Astrocyte (in vitro differentiated cells and primary cell): ENCODE measurements at regions not wholly inside any gene's neighbourhood (a gene's known extent, or its start where the extent isn't known, plus 50 kb on each side); places are given as distances from the start of the nearest gene placed in this dataset.

Experiments
- DNase-seq: peaks from one replicate; pipeline ENCODE4 v3.0.0-alpha.2; 2010; ENCODE audit warnings: low read depth
- FAIRE-seq: peaks from 2 replicates; lab custom pipeline; 2011; peaks lifted over from hg19 to GRCh38; lab: Jason Lieb, UNC
- H2AFZ ChIP-seq: 2 replicates; pipeline ENCODE4 v1.6.0; 2012; ENCODE audit warnings: low read depth, low read length, inconsistent platforms
- H3K27ac ChIP-seq: 2 replicates; pipeline ENCODE4 v1.5.1; 2011; ENCODE audit warnings: low read depth, low read length, inconsistent platforms
- H3K27me3 ChIP-seq: 2 replicates; pipeline ENCODE4 v1.6.0; 2011; ENCODE audit warnings: low read length, inconsistent platforms; ENCODE audit not compliant: insufficient read depth
- H3K36me3 ChIP-seq: 2 replicates; pipeline ENCODE4 v1.5.1; 2011; ENCODE audit warnings: low read length, inconsistent platforms; ENCODE audit not compliant: insufficient read depth
- H3K4me1 ChIP-seq: 2 replicates; pipeline ENCODE4 v1.5.1; 2011; ENCODE audit warnings: low read length, inconsistent platforms; ENCODE audit not compliant: insufficient read depth
- H3K4me2 ChIP-seq: 2 replicates; pipeline ENCODE4 v1.6.0; 2012; ENCODE audit warnings: low read length, inconsistent platforms
- H3K4me3 ChIP-seq: 2 replicates; pipeline ENCODE4 v1.5.1; 2011; ENCODE audit warnings: low read depth, mild to moderate bottlenecking, low read length, inconsistent platforms; ENCODE audit not compliant: insufficient read depth
- H3K79me2 ChIP-seq: 2 replicates; pipeline ENCODE4 v1.6.0; 2012; ENCODE audit warnings: mild to moderate bottlenecking, low read length, inconsistent platforms; ENCODE audit not compliant: insufficient read depth
- H3K9ac ChIP-seq: 2 replicates; pipeline ENCODE4 v1.6.0; 2012; ENCODE audit warnings: mild to moderate bottlenecking, low read length, inconsistent platforms
- H3K9me3 ChIP-seq: 2 replicates; pipeline ENCODE4 v1.5.1; 2012; ENCODE audit warnings: low read depth, mild to moderate bottlenecking, low read length, inconsistent platforms; ENCODE audit not compliant: insufficient read depth
- H4K20me1 ChIP-seq: 2 replicates; pipeline ENCODE4 v1.6.0; 2012; ENCODE audit warnings: low read length, inconsistent platforms; ENCODE audit not compliant: insufficient read depth
- H3K27ac Mint-ChIP-seq: one replicate; pipeline ENCODE4 v1.8.0; 2021; ENCODE audit warnings: mild to moderate bottlenecking, mixed read lengths; ENCODE audit not compliant: unreplicated experiment
- H3K27me3 Mint-ChIP-seq: one replicate; pipeline ENCODE4 v1.8.0; 2021; ENCODE audit warnings: low read depth, mixed read lengths; ENCODE audit not compliant: unreplicated experiment
- H3K36me3 Mint-ChIP-seq: one replicate; pipeline ENCODE4 v1.8.0; 2021; ENCODE audit warnings: low read depth, mixed read lengths; ENCODE audit not compliant: unreplicated experiment
- H3K4me1 Mint-ChIP-seq: one replicate; pipeline ENCODE4 v1.8.0; 2021; ENCODE audit warnings: low read depth, mixed read lengths; ENCODE audit not compliant: unreplicated experiment
- H3K4me3 Mint-ChIP-seq: one replicate; pipeline ENCODE4 v1.8.0; 2021; ENCODE audit warnings: mild to moderate bottlenecking, moderate library complexity, mixed read lengths; ENCODE audit not compliant: unreplicated experiment
- H3K9me3 Mint-ChIP-seq: one replicate; pipeline ENCODE4 v1.8.0; 2021; ENCODE audit warnings: mild to moderate bottlenecking, mixed read lengths; ENCODE audit not compliant: unreplicated experiment
- CTCF ChIP-seq: IDR thresholded peaks from 2 replicates; pipeline ENCODE4 v1.5.1; 2011; ENCODE audit warnings: low read depth, mild to moderate bottlenecking, inconsistent platforms, low read length, moderate library complexity; ENCODE audit not compliant: insufficient read depth
- EZH2 ChIP-seq: IDR thresholded peaks from 2 replicates; pipeline ENCODE4 v1.6.1; 2012; ENCODE audit warnings: mild to moderate bottlenecking, low read length, inconsistent platforms; ENCODE audit not compliant: insufficient read depth

DNA sequence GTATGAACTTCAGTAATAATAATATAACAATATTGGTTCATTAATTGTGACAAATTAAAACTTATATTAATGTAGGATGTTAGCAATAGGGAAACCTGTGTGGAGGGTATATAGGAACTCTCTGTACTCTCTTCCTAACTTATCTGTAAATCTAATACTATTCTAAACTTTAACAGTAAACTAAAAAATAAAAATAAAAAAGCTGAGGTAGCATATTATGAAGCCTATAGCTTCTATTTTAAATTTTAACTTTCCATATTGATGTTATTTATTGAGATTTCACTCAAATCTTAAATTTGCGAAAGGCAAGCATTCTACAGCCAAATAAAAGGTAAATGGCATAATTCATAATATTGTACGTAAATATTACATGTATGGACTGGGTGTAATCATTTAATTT lies 326.4 kb downstream of the MEI4 start:
- Mint-ChIP-seq H3K4me3 (no peak overlapping the region), H3K27ac (no peak overlapping the region), H3K27me3 (no peaks in the 10 kb centered on the region), H3K36me3 (no peaks in the 10 kb centered on the region), H3K4me1 (no peaks in the 10 kb centered on the region), H3K9me3 (peaks cover 12% of the 10 kb centered on the region)
- H3K9ac ChIP-seq, result no peak overlapping the region
- no peaks in the 10 kb centered on the region for H3K36me3 ChIP-seq
- H3K27ac ChIP-seq, result no peak overlapping the region
- no peak overlapping the region for H3K4me3 ChIP-seq
- no peaks in the 10 kb centered on the region for H3K27me3 ChIP-seq
- no peak overlapping the region for H3K4me2 ChIP-seq
- FAIRE-seq, result no peak
- H3K79me2 ChIP-seq, result no peaks in the 10 kb centered on the region
- DNase-seq, result no peak
- H3K9me3 ChIP-seq, result no peaks in the 10 kb centered on the region
- H2AFZ ChIP-seq, result no peak overlapping the region
- H3K4me1 ChIP-seq, result no peaks in the 10 kb centered on the region
- TF ChIP-seq CTCF (no peak), EZH2 (no peak)
- no peaks in the 10 kb centered on the region for H4K20me1 ChIP-seq

GRCh38 chr6:77986380-77987034 lies 333.7 kb downstream of the MEI4 start:
- no peaks in the 10 kb centered on the region for H3K27me3 Mint-ChIP-seq
- H3K4me3 Mint-ChIP-seq, result no peak overlapping the region
- H3K4me3 ChIP-seq, result no peak overlapping the region
- no peak overlapping the region for H3K4me2 ChIP-seq
- H4K20me1 ChIP-seq, result no peaks in the 10 kb centered on the region
- FAIRE-seq, result no peak
- H3K36me3 Mint-ChIP-seq, result no peaks in the 10 kb centered on the region
- no peak overlapping the region for H3K9ac ChIP-seq
- no peak overlapping the region for H2AFZ ChIP-seq
- no peaks in the 10 kb centered on the region for H3K4me1 ChIP-seq
- TF ChIP-seq EZH2 (no peak), CTCF (no peak)
- peaks cover 2% of the 10 kb centered on the region for H3K9me3 ChIP-seq
- H3K27me3 ChIP-seq, result no peaks in the 10 kb centered on the region
- H3K4me1 Mint-ChIP-seq, result no peaks in the 10 kb centered on the region
- peaks cover 5% of the 10 kb centered on the region for H3K9me3 Mint-ChIP-seq
- DNase-seq, result no peak
- H3K79me2 ChIP-seq, result no peaks in the 10 kb centered on the region
- H3K36me3 ChIP-seq, result no peaks in the 10 kb centered on the region
- H3K27ac Mint-ChIP-seq, result no peak overlapping the region
- H3K27ac ChIP-seq, result no peak overlapping the region

DNA sequence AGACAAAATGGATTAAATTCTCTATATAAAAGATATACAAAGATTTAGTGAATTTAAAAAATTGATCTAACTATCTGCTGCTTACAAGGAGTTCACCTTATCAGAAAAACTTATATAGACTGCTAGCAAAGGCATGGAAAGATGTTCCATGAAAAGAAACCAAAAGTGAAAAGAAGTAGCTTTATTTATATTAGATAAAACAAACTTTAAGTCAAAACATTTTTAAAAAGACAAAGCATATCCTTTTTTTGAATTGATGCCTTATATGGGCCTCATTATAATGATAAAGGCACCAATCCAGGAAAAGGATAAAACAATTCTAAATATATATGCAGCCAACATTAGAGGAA lies 334.2 kb downstream of the MEI4 start:
- H3K4me1 Mint-ChIP-seq, result no peaks in the 10 kb centered on the region
- H3K27ac ChIP-seq, result no peak overlapping the region
- H4K20me1 ChIP-seq, result no peaks in the 10 kb centered on the region
- no peak overlapping the region for H3K9ac ChIP-seq
- no peaks in the 10 kb centered on the region for H3K36me3 Mint-ChIP-seq
- DNase-seq (no peak), FAIRE-seq (no peak)
- H3K9me3 Mint-ChIP-seq, result peaks cover 3% of the 10 kb centered on the region
- H3K79me2 ChIP-seq, result no peaks in the 10 kb centered on the region
- H3K4me3 Mint-ChIP-seq, result no peak overlapping the region
- no peaks in the 10 kb centered on the region for H3K4me1 ChIP-seq
- no peaks in the 10 kb centered on the region for H3K27me3 Mint-ChIP-seq
- H3K27me3 ChIP-seq, result no peaks in the 10 kb centered on the region
- no peak overlapping the region for H3K4me2 ChIP-seq
- no peak overlapping the region for H2AFZ ChIP-seq
- H3K4me3 ChIP-seq, result no peak overlapping the region
- no peak overlapping the region for H3K27ac Mint-ChIP-seq
- TF ChIP-seq EZH2 (no peak), CTCF (no peak)
- no peaks in the 10 kb centered on the region for H3K36me3 ChIP-seq
- peaks cover 2% of the 10 kb centered on the region for H3K9me3 ChIP-seq
